GM12878 (cell line): ENCODE measurements at regions not wholly inside any gene's neighbourhood (a gene's known extent, or its start where the extent isn't known, plus 50 kb on each side); places are given as distances from the start of the nearest gene placed in this dataset.

Experiments
- ATAC-seq: fragments of 200-7000 bp; cut with Tn5 transposase; 3 replicates; pipeline ENCODE4 v1.9.1; 2020; ENCODE audit warnings: mild to moderate bottlenecking, moderate library complexity
- BruUV-seq: library from RNA; stranded (reverse); fragments of 400-500 nt; replicated peaks from 2 replicates; lab custom pipeline; 2021; lab: Mats Ljungman, UMichigan
- CTCF ChIA-PET: fragments of 300-600 bp; sonication (Branson Sonifier 250); formaldehyde crosslinking; extraction: SDS; loops from one replicate; lab custom pipeline; 2021; ENCODE audit warnings: inconsistent platforms; lab: Yijun Ruan, JAX
- POLR2A ChIA-PET: fragments of 350-600 bp; formaldehyde crosslinking; extraction: SDS; loops from one replicate; lab custom pipeline; 2021; ENCODE audit warnings: inconsistent platforms; lab: Charles Lee
- RAD21 ChIA-PET: fragments of 300-600 bp; sonication (Branson Sonifier 250); formaldehyde crosslinking; loops from one replicate; lab custom pipeline; 2023; ENCODE audit warnings: antibody characterized with exemption; ENCODE audit not compliant: unreplicated experiment; lab: Charles Lee
- SMC1A ChIA-PET: fragments of 300-600 bp; sonication (Branson Sonifier 250); formaldehyde crosslinking; loops from one replicate; lab custom pipeline; 2023; ENCODE audit not compliant: unreplicated experiment, uncharacterized antibody; lab: Charles Lee
- DNase-seq: peaks from one replicate; pipeline ENCODE4 v3.0.0-alpha.2; 2011; ENCODE audit warnings: low read depth, low spot score
- FAIRE-seq: peaks from 3 replicates; lab custom pipeline; 2011; peaks lifted over from hg19 to GRCh38; lab: Jason Lieb, UNC
- H2AFZ ChIP-seq: 2 replicates; pipeline ENCODE4 v1.6.0; 2011; ENCODE audit warnings: low read depth, low read length, control low read depth; ENCODE audit not compliant: control insufficient read depth
- H3K27ac ChIP-seq: 2 replicates; pipeline ENCODE4 v1.5.1; 2011; ENCODE audit warnings: control low read depth; ENCODE audit not compliant: control insufficient read depth, insufficient read depth
- H3K27me3 ChIP-seq, 2 experiments: replicated peaks in 1 of 2; 2 replicates each; pipeline versions ENCODE4 v1.6.0 to v1.6.1; 2011; ENCODE audit warnings: low read length in 1 of 2; ENCODE audit not compliant: control insufficient read depth in 2 of 2, insufficient read depth in 2 of 2
- H3K36me3 ChIP-seq, 2 experiments: 2 replicates each; pipeline ENCODE4 v1.5.1; 2011; ENCODE audit warnings: low read length in 1 of 2; ENCODE audit not compliant: control insufficient read depth in 2 of 2, insufficient read depth in 2 of 2
- H3K4me1 ChIP-seq: 2 replicates; pipeline ENCODE4 v1.6.1; 2011; ENCODE audit warnings: mild to moderate bottlenecking, low read length, moderate library complexity, mixed read lengths; ENCODE audit not compliant: control insufficient read depth, insufficient read depth
- H3K4me2 ChIP-seq: 2 replicates; pipeline ENCODE4 v1.6.0; 2011; ENCODE audit warnings: control low read depth; ENCODE audit not compliant: control insufficient read depth, insufficient read depth
- H3K4me3 ChIP-seq: fragments of 200-600 bp; sonication (generic); 2 replicates; pipeline ENCODE4 v1.5.1; 2016
- H3K79me2 ChIP-seq: 2 replicates; pipeline ENCODE4 v1.6.0; 2011; ENCODE audit warnings: low read length; ENCODE audit not compliant: control insufficient read depth, insufficient read depth
- H3K9ac ChIP-seq: 2 replicates; pipeline ENCODE4 v1.8.0; 2011; ENCODE audit warnings: low read length, control low read depth, mixed read lengths; ENCODE audit not compliant: control insufficient read depth, insufficient read depth
- H3K9me3 ChIP-seq: replicated peaks from 3 replicates; pipeline ENCODE4 v1.5.1; 2011; ENCODE audit warnings: mild to moderate bottlenecking, low read length; ENCODE audit not compliant: control insufficient read depth, insufficient read depth
- H4K20me1 ChIP-seq: 2 replicates; pipeline ENCODE4 v1.6.0; 2011; ENCODE audit not compliant: control insufficient read depth, insufficient read depth
- BCL3 ChIP-seq: IDR thresholded peaks from 2 replicates; pipeline ENCODE4 v1.6.1; 2011; ENCODE audit warnings: borderline replicate concordance, low read depth, mild to moderate bottlenecking, moderate library complexity, low read length; ENCODE audit not compliant: insufficient read depth, poor library complexity, severe bottlenecking
- BCLAF1 ChIP-seq: fragments of 450-650 bp; IDR thresholded peaks from 2 replicates; pipeline ENCODE4 v1.6.1; 2017; ENCODE audit warnings: antibody characterized with exemption, mild to moderate bottlenecking, moderate library complexity
- CBX3 ChIP-seq: fragments of 200-600 bp; sonication (generic); IDR thresholded peaks from 2 replicates; pipeline ENCODE4 v1.6.1; 2016; ENCODE audit warnings: low read depth, borderline replicate concordance
- DPF2 ChIP-seq: fragments of 450-650 bp; IDR thresholded peaks from 2 replicates; pipeline ENCODE4 v1.6.1; 2017; ENCODE audit warnings: mild to moderate bottlenecking
- EGR1 ChIP-seq, 2 experiments: IDR thresholded peaks; 1 replicate in 1 of 2; 2 replicates in 1 of 2; pipeline ENCODE4 v1.6.1; 2011 to 2012; ENCODE audit warnings: low read depth in 2 of 2, low read length in 2 of 2, borderline replicate concordance in 1 of 2, mild to moderate bottlenecking in 1 of 2, moderate library complexity in 1 of 2
- GATAD2B ChIP-seq: fragments of 450-650 bp; conservative IDR thresholded peaks from 2 replicates; pipeline ENCODE4 v1.6.1; 2017; ENCODE audit warnings: low read depth, mild to moderate bottlenecking, moderate library complexity
- KDM1A ChIP-seq: fragments of 200-600 bp; sonication (generic); IDR thresholded peaks from 2 replicates; pipeline ENCODE4 v1.6.1; 2016; ENCODE audit warnings: borderline replicate concordance
- MYB ChIP-seq: fragments of 150-350 bp; IDR thresholded peaks from 2 replicates; pipeline ENCODE4 v1.6.1; 2014; ENCODE audit warnings: mild to moderate bottlenecking, low read depth, low read length, borderline replicate concordance
- RCOR1 ChIP-seq: conservative IDR thresholded peaks from 2 replicates; pipeline ENCODE4 v1.6.1; 2012; ENCODE audit warnings: low read depth, low read length, improper control_type of control experiment
- USF1 ChIP-seq: IDR thresholded peaks from 2 replicates; pipeline ENCODE4 v1.6.1; 2011; ENCODE audit warnings: borderline replicate concordance, low read depth, mild to moderate bottlenecking, moderate library complexity, mixed read lengths, low read length; ENCODE audit not compliant: insufficient read depth; ENCODE audit errors: extremely low read length
- ZNF622 ChIP-seq: fragments of 450-650 bp; IDR thresholded peaks from 2 replicates; pipeline ENCODE4 v1.6.1; 2017; ENCODE audit warnings: mild to moderate bottlenecking, inconsistent platforms
- ZNF687 ChIP-seq: fragments of 450-650 bp; IDR thresholded peaks from 2 replicates; pipeline ENCODE4 v1.6.1; 2017; ENCODE audit warnings: mild to moderate bottlenecking, moderate library complexity
- ZSCAN29 ChIP-seq: fragments of 450-650 bp; IDR thresholded peaks from 2 replicates; pipeline ENCODE4 v1.6.1; 2017; ENCODE audit warnings: mild to moderate bottlenecking, moderate library complexity
- WGBS: methylation state at CpG from one replicate; pipeline ENCODE4 v1.1.6; 2016; ENCODE audit warnings: low lambda C conversion rate; ENCODE audit not compliant: insufficient replicate concordance, insufficient coverage; ENCODE audit errors: missing lambda C conversion rate; 5-methylcytosine and 5-hydroxymethylcytosine counted together
- in situ Hi-C: fragments of 300-500 bp; cut with MboI; formaldehyde crosslinking; loops from 9 replicates; pipeline ENCODE4 v1.14.3; 2018; ENCODE audit warnings: mixed read lengths
- intact Hi-C: fragments of 100-400 bp; cut with micrococcal nuclease; formaldehyde crosslinking; loops from one replicate; pipeline ENCODE4 v1.14.2; 2022; ENCODE audit not compliant: unreplicated experiment

GRCh38 chr15:96392380-96393208 lies 62.1 kb downstream of the NR2F2 start (continued):
- no peak for TF ChIP-seq DPF2
- no peak for TF ChIP-seq ZNF687
- TF ChIP-seq GATAD2B, result no peak
- TF ChIP-seq MYB, result no peak
- TF ChIP-seq ZSCAN29, result no peak

- intact Hi-C loops, result no loop called here
- TF ChIP-seq CBX3 (no peak), EGR1 (IDR thresholded peaks at IDR 0.05; ENCODE audit: borderline replicate concordance in 1 of 2, low read depth in 2 of 2, low read length in 2 of 2) (no peak), USF1 (no peak), KDM1A (no peak), BCLAF1 (no peak), RCOR1 (no peak), ZNF622 (no peak), BCL3 (no peak)
- TF ChIP-seq, all 136 proteins: peak for 0
- no peak for ATAC-seq
- ChIA-PET RAD21 (no interaction called here), SMC1A (interaction anchor here (0.6 kb wide), 1 partner anchor 32 kb away, joined by 3 read pairs; no protein-coding TSS in a partner anchor), CTCF (no interaction called here), POLR2A (no interaction called here)
- Histone ChIP-seq H3K36me3 (no peaks in the 10 kb centered on the region), H3K4me1 (no peaks in the 10 kb centered on the region), H3K79me2 (no peaks in the 10 kb centered on the region), H3K27me3 (no peaks in the 10 kb centered on the region), H4K20me1 (no peaks in the 10 kb centered on the region), H3K9ac (no peak overlapping the region), H3K9me3 (no peaks in the 10 kb centered on the region), H3K27ac (no peak overlapping the region), H3K4me3 (no peak overlapping the region), H3K4me2 (no peak overlapping the region), H2AFZ (no peak overlapping the region)
- WGBS, result 2% methylated on average over 2 of the region's 2 CpGs
- no peak for FAIRE-seq
- in situ Hi-C loops, result no loop called here
- no TSS peak for BruUV-seq
- DNase-seq, result no peak
Observed at GRCh38 chr15:96393209-96393513, 62.7 kb downstream of the NR2F2 start.
